Frontal cortex (tissue), 3 donors: ENCODE measurements at regions not wholly inside any gene's neighbourhood (a gene's known extent, or its start where the extent isn't known, plus 50 kb on each side); places are given as distances from the start of the nearest gene placed in this dataset.
"Not testable (repeated sequence)": the region's sequence is repeated elsewhere in the genome, so short reads cannot be mapped to it uniquely, and the experiment has no call there.

ENCODE experiments used
- DNase-seq, 2 donors: peaks; one replicate each; pipeline ENCODE4 v3.0.0; 2012; ENCODE audit warnings: low spot score in 2 of 2
- FAIRE-seq: peaks from 2 replicates; lab custom pipeline; 2012; peaks lifted over from hg19 to GRCh38; lab: Jason Lieb, UNC
- donor health status: control.
- donor health status: control.
- donor health status: control.

DNA sequence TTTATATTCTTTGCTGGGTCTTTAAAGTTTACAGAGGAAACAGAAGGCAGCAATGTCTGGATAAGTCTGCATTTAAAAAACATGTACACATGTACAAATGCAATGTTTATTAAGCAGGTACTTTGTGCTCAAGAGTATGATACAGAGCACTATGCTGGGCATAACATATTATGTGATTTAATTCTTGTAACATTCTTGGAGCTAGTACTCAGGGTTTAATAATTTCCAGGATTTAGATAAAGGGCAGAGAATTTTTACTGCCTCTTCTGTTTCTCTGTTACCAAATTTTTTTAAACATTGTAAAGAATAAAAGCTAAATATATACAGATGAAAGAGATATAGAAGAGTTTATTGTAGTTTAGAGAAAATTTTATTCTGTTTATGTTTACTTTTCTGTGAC is 152.7 kb downstream of the ZNF737 start:
- no peak for FAIRE-seq
- no peak for DNase-seq

DNA sequence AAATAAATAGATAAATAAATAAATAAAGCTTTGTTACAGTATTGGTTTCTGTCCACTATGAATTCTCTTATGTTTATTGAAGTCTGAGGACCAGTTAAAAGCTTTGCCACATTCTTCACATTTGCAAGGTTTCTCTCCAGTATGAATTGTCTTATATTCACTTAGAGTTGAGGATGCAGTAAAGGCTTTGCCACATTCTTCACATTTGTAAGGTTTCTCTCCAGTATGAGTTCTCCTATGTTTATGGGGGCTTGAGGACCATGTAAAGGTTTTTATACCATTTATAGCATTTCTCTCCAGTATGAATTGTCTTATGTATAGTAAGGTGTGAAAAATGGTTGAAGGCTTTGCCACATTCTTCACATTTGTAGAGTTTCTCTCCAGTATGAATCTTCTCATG is 168.3 kb downstream of the ZNF737 start:
- no peak for FAIRE-seq
- no peak for DNase-seq

DNA sequence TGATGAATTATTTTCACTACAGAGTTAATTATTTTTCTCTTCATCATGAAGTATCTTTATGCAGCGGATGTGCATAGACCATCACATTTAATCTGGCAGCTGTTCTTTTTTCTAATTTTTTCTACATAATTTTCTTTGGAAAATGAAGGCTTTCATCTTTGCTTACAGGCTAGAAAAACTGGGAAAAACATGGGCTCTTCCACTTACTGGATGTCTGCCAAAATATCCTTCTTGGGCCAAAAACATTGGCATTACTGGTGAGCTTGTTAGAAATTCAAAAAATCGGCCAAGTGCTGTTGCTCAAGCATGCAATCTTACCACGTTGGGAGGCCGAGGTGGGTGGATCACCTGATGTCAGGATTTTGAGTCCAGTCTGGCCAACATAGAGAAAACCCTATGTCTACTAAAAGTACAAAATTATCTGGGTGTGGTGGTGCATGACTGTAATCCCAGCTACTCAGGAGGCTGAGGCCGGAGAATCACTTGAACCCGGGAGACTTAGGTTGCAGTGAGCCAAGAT is 176.8 kb downstream of the ZNF737 start:
- no peak for FAIRE-seq
- no peak for DNase-seq

DNA sequence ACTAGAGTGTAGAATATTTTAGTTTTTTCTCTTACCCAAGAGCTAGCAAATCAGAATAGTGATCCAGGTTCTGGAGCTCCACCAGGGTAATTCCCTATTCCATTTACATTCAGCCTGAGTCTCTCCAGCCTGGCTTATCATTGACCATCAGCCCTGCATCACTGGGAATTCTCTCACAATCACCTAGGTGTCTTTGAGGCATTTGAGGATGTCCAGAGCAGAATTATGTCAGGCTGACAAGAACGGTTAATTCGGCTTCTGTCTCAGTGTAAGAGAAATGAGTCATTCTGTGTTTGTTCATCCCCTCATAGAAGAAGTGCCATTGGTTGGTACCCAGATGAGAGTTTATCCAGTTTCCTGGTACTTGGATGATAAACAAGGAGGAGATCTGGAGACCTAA is 180.5 kb downstream of the ZNF737 start:
- no peak for DNase-seq
- FAIRE-seq = no peak

DNA sequence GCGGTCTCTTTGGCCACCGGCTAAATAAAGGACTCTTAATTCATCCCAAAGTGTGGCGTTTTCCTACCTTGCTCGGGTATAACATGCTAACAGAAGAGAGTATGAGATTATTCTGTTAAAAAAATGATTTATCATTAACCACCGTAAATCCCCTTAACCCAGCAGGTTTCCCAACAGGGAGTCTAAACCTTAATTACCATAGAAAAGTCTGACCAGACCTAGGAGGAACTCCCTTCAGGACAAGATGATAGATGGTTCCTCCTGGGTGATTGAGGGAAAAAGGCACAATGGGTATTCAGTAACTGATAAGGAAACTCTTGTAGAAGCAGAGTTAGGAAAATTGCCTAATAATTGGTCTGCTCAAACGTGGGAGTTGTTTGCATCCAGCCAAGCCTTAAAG is 193.7 kb downstream of the ZNF737 start:
- no peak for DNase-seq

DNA sequence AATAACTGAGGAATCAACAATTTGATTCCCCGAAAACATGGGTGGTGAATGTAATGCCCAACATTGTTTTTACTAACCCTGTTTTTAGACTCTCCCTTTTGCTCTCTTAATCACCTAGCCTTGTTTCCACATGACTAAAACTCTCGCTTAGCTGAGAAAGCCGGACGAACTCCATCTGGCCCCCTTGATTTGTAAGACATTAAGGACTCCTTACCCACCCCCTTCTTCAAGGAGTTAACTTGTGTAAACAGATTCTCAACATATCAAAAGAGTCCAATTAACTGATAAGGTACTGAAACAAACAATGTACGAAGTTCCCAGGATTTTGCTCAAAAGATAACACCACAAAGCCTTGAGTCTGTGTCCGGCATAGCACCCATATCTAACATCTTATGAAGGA is 194.3 kb downstream of the ZNF737 start:
- DNase-seq, FAIRE-seq: not testable (repeated sequence)

More for the DNA sequence above, 193.7 kb downstream of the ZNF737 start:
- no peak for FAIRE-seq

DNA sequence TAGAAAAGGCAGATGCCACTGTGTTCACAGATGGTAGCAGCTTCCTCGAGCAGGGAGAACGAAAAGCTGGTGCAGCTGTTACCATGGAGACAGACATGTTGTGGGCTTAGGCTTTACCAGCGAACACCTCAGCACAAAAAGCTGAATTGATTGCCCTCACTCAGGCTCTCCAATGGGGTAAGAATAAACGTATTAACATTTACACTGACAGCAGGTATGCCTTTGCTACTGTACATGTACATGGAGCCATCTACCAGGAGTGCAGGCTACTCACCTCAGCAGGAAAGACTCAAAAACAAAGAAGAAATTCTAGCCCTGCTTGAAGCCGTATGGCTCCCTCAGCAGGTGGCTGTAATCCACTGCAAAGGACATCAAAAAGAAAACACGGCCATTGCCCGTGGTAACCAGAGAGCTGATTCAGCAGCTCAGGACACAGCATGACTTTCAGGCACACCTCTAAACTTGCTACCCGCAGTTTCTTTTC is 197.7 kb downstream of the ZNF737 start:
- FAIRE-seq (no peak), DNase-seq (peak in 1 of 2 donors; percentile 2)

DNA sequence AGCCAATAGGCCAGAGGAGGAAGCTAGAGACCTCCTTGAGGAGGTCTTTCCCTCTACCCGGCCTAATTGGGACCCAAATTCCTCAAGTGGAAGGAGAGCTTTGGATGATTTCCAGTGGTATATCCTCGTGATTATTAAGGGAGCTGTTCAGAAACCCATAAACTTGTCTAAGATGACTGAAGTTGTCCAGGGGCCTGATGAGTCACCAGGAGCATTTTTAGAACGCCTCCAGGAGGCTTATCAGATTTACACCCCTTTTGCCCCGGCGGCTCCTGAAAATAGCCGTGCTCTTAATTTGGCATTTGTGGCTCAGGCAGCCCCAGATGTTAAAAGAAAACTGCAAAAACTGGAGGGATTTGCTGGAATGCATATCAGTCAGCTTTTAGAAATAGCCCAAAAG is 198.1 kb downstream of the ZNF486 start:
- DNase-seq = no peak

DNA sequence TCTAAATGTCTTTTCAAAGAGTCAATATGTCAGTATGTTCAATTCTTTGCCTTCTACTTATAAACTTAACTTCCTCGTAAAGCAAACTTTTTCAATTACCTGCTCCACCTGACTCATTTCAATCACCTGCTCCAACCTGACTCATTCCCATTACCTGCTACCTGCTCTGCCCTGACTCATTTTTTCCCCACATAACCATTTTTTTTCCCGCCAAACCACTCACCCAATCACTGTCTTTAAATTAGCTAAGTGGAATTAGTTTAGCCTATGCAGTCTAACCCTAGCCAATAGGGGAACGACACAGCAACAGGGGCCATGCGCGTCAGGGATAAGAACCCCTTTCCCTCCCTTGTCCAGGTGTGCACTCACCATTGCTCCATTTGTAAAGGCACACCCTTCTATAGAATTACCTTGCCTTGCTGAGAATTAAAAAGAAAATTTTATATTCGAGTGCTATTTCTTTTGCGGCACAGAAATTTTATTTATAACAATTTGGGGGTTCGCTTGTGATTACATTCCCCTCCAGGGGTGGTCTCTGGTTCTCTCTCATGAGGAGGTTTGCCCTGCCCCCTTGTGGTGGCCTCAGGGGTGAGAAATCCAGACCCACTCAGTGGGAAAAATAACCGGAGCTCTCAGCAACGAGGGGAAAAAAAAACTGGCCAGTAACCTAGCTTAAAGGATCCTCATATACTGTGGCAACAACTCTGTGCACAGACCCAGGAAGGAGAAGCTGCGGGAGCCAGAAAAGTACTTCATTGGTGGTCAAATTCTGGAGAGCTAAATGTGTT is 193.1 kb downstream of the ZNF486 start:
- no peak for FAIRE-seq
- no peak for DNase-seq

More for the DNA sequence above, 198.1 kb downstream of the ZNF486 start:
- no peak for FAIRE-seq

DNA sequence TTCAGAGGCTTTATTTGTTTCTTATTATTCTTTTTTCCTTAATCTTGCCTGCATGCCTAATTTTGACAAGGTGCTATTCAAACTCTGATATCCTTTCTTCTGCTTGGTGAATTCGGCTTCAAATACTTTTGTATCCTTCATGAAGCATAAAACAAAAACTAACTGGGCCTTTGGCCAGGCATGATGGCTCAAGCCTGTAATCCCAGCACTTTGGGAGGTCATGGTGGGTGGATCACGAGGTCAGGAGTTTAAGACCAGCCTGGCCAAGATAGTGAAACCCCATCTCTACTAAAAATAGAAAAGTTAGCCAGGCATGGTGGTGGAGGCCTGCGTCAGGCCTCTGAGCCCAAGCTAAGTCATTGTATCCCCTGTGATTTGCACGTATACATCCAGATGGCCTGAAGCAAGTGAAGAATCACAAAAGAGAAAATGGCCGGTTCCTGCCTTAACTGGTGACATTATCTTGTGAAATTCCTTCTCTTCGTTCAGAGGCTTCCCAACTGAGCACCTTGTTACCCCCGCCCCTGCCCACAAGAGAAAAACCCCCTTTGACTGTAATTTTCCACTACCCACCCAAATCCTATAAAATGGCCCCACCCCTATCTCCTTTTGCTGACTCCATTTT is 191.9 kb downstream of the ZNF486 start:
- not testable (repeated sequence) for DNase-seq, FAIRE-seq

DNA sequence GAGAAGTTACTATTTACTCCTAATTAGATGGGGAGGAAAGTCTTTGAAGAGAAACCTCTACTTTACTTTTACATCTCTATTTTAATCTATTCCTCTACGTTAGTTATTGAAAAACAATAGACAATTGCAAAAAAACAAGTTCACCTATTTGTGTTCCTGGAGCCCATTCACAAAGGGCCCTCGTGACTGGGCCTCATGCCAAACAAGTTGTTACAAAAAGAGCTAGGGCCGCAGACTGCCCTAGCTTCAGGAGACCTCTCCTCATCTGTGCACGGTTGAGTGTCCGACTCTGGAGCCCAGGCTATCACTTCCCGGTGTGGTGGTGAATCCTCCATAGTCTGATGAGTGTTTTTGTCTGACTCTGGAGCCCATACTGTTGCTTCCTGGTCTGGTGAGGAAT is 190.9 kb downstream of the ZNF486 start:
- DNase-seq = no peak
- FAIRE-seq = no peak

DNA sequence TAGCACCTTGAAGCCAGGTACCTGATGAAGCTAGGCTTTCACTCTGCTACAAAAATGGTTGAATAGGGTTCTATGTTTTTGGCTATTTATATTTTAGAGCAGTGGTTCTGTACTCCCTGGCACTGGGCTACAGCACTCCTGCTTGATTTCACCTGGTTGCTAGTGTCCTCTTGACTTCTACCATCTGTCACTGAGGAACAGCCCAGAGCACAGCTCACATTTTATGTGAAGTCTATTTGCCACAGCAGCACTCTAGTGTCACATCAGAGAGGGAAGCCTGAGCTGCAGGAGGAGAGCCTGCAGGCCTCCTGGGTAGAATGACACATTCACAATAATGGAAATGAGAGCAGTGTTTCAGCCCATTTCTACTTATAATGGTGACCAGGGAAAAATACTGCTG is 184.2 kb downstream of the ZNF486 start:
- FAIRE-seq (no peak), DNase-seq (no peak)

DNA sequence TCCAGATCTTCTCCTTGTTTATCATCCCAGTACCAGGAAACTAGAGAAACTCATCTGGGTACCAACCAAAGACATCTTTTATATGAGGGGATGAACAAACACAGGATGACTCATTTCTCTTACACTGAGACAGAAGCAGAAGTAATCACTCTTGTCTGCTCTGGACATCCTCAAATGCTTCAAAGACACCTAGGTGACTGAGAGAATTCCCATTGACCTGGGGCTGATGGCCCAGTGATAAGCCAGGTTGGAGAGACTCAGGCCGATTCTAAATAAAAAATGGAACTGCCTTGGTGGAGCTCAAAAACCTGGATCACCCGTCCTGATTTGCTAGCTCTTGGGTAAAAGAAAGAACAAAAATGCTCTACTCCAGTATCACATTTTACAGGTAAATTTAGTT is 182.2 kb downstream of the ZNF486 start:
- no peak for FAIRE-seq

DNA sequence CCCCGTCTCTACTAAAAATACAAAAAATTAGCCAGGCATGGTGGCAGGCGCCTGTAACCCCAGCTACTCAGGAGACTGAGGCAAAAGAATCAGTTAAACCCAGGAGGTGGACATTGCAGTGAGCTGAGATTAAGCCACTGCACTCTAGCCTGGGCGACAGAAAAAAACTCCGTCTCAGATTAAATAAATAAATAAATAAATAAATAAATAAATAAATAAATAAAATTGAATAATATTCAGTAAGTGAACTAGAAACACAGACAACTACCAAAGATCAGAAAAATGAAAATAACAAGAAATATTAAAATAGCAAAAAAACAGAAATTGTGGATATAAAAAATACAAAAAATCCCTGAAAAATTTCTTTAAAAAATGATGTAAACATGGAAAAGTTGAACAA is 172.4 kb downstream of the ZNF486 start:
- DNase-seq (no peak), FAIRE-seq (peak; percentile 15)

More for the DNA sequence above, 182.2 kb downstream of the ZNF486 start:
- no peak for DNase-seq

DNA sequence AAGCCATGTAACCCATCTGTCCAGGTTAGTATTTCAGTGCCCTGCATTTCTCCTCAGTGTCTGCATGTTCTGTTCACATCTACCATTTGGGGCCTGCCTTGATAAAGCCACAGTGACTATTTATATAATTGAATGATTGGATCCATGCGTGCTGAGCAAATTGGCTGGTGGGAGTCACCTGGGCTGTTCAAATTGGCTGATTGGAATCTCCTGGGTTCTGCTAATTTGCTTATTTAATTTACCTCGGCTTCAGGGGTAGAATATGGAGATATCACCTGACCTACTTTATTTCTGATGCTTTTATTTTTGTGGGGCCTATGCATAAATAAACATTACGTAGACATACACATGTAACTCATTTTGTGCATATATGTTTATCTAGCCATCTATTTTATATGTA is 167.7 kb downstream of the ZNF486 start:
- no peak for FAIRE-seq
- DNase-seq = no peak

DNA sequence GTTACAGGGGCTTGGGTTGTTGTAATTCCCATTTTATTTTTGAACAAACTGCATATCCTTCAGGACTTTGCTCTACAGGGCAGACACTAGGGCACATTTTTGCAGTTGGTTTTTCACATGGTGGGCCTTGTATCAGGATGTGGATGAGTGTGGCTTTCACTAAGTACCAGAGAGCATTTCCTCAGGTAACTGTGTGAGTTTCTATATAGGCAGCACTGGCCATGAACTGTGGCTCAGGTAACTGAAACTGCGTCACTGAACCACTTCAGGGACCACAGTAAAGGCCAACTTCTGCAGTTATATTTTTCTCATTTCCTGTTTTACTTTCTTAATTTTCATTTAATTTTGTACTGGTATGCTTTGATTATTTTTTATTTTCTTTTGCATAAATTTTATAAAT is 166.5 kb downstream of the ZNF486 start:
- FAIRE-seq = no peak
- no peak for DNase-seq

DNA sequence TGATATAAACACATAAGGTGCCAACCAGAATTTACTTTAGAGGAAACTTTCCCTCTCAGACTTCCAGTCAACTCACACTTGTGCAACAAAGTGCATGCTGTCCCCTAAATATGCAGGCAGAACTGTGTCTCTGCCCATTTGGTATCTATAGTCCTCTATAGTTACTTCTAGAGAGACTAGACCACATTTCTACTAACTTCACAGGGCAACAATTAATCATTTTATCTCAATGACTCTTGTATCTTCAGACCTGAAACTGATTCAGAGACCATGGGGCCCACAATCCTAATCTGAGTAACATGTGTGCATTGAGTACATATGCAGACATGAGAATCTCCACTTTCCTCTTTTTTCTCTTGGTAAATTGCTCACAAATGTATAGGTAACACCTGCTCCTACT is 158.1 kb downstream of the ZNF486 start:
- no peak for DNase-seq
- no peak for FAIRE-seq

DNA sequence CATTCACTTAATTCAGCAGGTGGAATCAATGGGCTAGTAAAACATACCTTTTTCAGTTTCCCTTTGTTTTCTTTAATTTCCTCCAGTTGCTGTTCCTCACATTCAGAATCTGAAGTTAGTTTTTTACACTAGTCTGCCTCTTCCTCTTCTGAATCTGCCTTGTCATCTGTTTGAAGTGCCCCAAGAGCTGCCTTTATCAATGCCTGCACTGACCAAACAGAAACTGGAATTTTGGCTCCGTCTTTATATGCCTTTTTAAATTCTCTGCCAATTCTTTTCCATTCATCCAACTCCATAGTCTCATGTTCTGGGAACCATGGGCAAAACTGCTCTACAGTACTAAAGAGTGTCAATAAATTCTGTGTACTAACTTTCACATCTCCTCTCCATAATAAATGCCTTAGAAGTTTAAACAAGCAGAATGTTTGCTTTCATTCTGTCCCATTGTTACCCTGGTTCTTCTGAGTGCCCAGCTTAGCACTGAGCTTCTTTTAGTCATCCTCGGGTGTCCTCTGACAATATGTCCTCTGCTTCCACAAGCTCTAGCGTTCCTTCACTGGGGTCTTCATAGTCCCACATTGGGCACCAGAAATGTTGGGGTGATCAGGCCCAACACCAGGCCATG is 154.2 kb downstream of the ZNF486 start:
- DNase-seq = no peak
- no peak for FAIRE-seq

DNA sequence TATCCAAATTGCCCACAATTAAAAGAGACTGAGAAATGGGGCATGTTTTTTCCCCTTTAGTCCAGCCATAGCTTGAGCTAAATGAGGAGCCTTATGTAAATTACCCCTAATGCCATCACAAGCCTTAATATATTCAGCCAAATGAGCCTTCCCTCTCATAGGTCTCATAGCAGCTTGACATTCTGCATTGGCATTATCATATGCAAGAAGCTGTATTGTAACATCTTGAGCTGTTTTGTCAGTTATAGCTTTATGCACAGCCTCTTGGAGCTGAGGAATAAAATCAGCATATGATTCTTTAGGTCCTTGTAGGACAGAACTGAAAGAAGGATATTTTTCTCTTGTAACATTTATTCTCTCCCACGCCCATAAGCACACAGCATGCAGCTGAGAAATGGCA is 153.2 kb downstream of the ZNF486 start:
- FAIRE-seq = no peak
- DNase-seq = no peak

DNA sequence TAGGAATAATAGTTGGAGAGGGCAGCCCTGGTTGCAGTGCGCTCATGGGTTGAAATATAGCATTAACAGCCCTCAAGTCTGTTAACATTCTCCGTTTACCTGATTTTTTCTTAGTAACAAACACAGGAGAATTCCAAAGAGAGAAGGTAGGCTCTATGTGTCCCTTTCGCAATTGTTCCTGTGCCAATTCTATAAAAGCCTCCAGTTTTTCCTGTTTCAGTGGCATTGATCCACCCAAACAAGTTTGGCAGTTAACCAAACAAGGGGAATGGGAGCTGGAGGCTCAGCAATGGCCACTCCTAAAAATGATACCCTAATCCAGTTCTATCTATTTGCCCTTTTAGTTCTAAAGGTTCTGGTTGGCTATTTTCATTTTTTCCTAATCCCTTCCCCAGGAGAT is 151.6 kb downstream of the ZNF486 start:
- DNase-seq (no peak), FAIRE-seq (no peak)

DNA sequence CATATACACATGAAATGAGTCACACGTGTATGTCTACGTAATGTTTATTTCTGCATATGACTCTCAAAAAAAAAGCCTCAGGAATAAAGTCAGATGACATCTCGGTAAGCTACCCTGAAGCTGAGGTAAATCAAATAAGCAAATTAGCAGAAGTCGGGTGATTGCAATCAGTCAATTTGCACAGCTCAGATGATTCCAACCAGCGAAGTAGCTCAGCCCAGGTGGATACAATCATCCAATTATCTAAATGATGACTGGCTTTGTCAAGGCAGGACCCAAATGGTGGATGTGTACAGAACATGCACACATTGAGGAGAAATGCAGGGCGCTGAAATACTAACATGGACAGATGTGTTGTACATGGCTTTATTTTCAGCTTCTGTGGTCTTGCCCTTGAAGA is 148.5 kb downstream of the ZNF486 start:
- DNase-seq (no peak), FAIRE-seq (no peak)
